H1 (cell line): ENCODE measurements at regions not wholly inside any gene's neighbourhood (a gene's known extent, or its start where the extent isn't known, plus 50 kb on each side); places are given as distances from the start of the nearest gene placed in this dataset.

ENCODE experiments used
- CTCF ChIA-PET: fragments of 300-600 bp; sonication (Branson Sonifier 250); formaldehyde crosslinking; loops from one replicate; lab custom pipeline; 2021; ENCODE audit not compliant: partially characterized antibody; lab: Charles Lee
- POLR2A ChIA-PET: fragments of 300-600 bp; sonication (Branson Sonifier 250); formaldehyde crosslinking; loops from one replicate; lab custom pipeline; 2021; ENCODE audit warnings: inconsistent platforms; ENCODE audit not compliant: partially characterized antibody; lab: Charles Lee
- DNase-seq, 2 experiments: peaks; one replicate each; pipeline versions ENCODE4 v3.0.0 to v3.0.0-alpha.2; 2010 to 2022; ENCODE audit warnings: low spot score in 2 of 2, low read depth in 1 of 2, mixed read lengths in 1 of 2
- FAIRE-seq: peaks from 2 replicates; lab custom pipeline; 2011; peaks lifted over from hg19 to GRCh38; lab: Jason Lieb, UNC
- H2AFZ ChIP-seq: 2 replicates; pipeline ENCODE4 v1.8.1; 2012; ENCODE audit warnings: low read length, inconsistent platforms
- H2AK5ac ChIP-seq: 2 replicates; pipeline ENCODE4 v1.6.1; 2013; ENCODE audit warnings: low read depth, low read length
- H2BK120ac ChIP-seq: replicated peaks from 2 replicates; pipeline ENCODE3; 2013; ENCODE audit warnings: low read depth, low read length, inconsistent platforms
- H2BK12ac ChIP-seq: 2 replicates; pipeline ENCODE4 v1.6.1; 2013; ENCODE audit warnings: low read depth, low read length
- H2BK15ac ChIP-seq: 2 replicates; pipeline ENCODE4 v1.6.1; 2013; ENCODE audit warnings: low read length
- H2BK20ac ChIP-seq: 2 replicates; pipeline ENCODE4 v1.6.1; 2013; ENCODE audit warnings: low read length
- H2BK5ac ChIP-seq: 2 replicates; pipeline ENCODE4 v1.6.1; 2013; ENCODE audit warnings: low read depth, low read length
- H3K14ac ChIP-seq: 2 replicates; pipeline ENCODE4 v1.6.1; 2013; ENCODE audit warnings: inconsistent platforms; ENCODE audit not compliant: insufficient read length
- H3K18ac ChIP-seq: 2 replicates; pipeline ENCODE4 v1.6.1; 2013; ENCODE audit warnings: low read length; ENCODE audit errors: extremely low read depth
- H3K23ac ChIP-seq: 2 replicates; pipeline ENCODE4 v1.6.1; 2013; ENCODE audit warnings: inconsistent platforms; ENCODE audit not compliant: insufficient read length
- H3K23me2 ChIP-seq: 2 replicates; pipeline ENCODE4 v1.6.1; 2013; ENCODE audit warnings: low read depth, low read length
- H3K27ac ChIP-seq: 2 replicates; pipeline ENCODE4 v1.6.1; 2011; ENCODE audit warnings: low read depth, low read length, inconsistent platforms
- H3K27me3 ChIP-seq, 4 experiments: replicated peaks in 1 of 4; 1 replicate in 1 of 4; 2 replicates in 3 of 4; pipeline versions ENCODE4 v1.6.1 to v1.8.1; 2011 to 2013; ENCODE audit warnings: low read length in 3 of 4, mild to moderate bottlenecking in 3 of 4, inconsistent platforms in 2 of 4, mixed read lengths in 2 of 4, moderate library complexity in 1 of 4; ENCODE audit not compliant: control insufficient read depth in 3 of 4, insufficient read depth in 3 of 4; ENCODE audit errors: extremely low read depth in 1 of 4
- H3K36me3 ChIP-seq, 4 experiments: 2 replicates each; pipeline versions ENCODE4 v1.6.1 to v1.8.1; 2011 to 2013; ENCODE audit warnings: mild to moderate bottlenecking in 4 of 4, low read length in 3 of 4, moderate library complexity in 2 of 4, control low read depth in 1 of 4, inconsistent platforms in 1 of 4; ENCODE audit not compliant: insufficient read depth in 4 of 4, control insufficient read depth in 2 of 4
- H3K4ac ChIP-seq: replicated peaks from 2 replicates; pipeline ENCODE3; 2013; ENCODE audit warnings: low read length, low read depth, mixed read lengths, inconsistent platforms; ENCODE audit not compliant: insufficient read length
- H3K4me1 ChIP-seq, 4 experiments: replicated peaks in 1 of 4; 1 replicate in 1 of 4; 2 replicates in 3 of 4; pipeline versions ENCODE4 v1.6.1 to v1.8.1; 2011 to 2013; ENCODE audit warnings: low read length in 3 of 4, inconsistent platforms in 2 of 4, mixed read lengths in 1 of 4; ENCODE audit not compliant: insufficient read depth in 4 of 4, control insufficient read depth in 3 of 4
- H3K4me2 ChIP-seq, 2 experiments: 2 replicates each; pipeline versions ENCODE4 v1.6.1 to v1.8.1; 2011 to 2013; ENCODE audit warnings: low read depth in 2 of 2, low read length in 2 of 2, control low read depth in 1 of 2, inconsistent platforms in 1 of 2, mild to moderate bottlenecking in 1 of 2; ENCODE audit not compliant: insufficient read depth in 1 of 2
- H3K4me3 ChIP-seq, 4 experiments: fragments of 200-600, 300-600 bp in 1 of 4; sonication (generic), shearing (Covaris generic), sonication (Bioruptor Twin) in 1 of 4; 2 replicates each; pipeline versions ENCODE4 v1.5.1 to v1.8.1; 2011 to 2016; ENCODE audit warnings: low read length in 4 of 4, low read depth in 3 of 4, control low read depth in 2 of 4, inconsistent platforms in 2 of 4, mild to moderate bottlenecking in 2 of 4, mixed read lengths in 1 of 4, moderate library complexity in 1 of 4; ENCODE audit not compliant: insufficient read depth in 2 of 4; ENCODE audit errors: extremely low read depth in 1 of 4
- H3K56ac ChIP-seq: replicated peaks from 2 replicates; pipeline ENCODE3; 2013; ENCODE audit warnings: low read depth, mild to moderate bottlenecking, mixed read lengths, low read length, inconsistent platforms; ENCODE audit not compliant: insufficient read length
- H3K79me1 ChIP-seq: 2 replicates; pipeline ENCODE4 v1.6.1; 2013; ENCODE audit warnings: low read depth, low read length, control low read depth
- H3K79me2 ChIP-seq, 2 experiments: 2 replicates each; pipeline versions ENCODE4 v1.6.1 to v1.8.1; 2012 to 2013; ENCODE audit warnings: low read length in 2 of 2, mild to moderate bottlenecking in 2 of 2, inconsistent platforms in 1 of 2; ENCODE audit not compliant: insufficient read depth in 2 of 2, control insufficient read depth in 1 of 2
- H3K9ac ChIP-seq, 4 experiments: replicated peaks in 1 of 4; 1 replicate in 1 of 4; 2 replicates in 3 of 4; pipeline versions ENCODE4 v1.6.1 to v1.8.1; 2011 to 2013; ENCODE audit warnings: low read depth in 3 of 4, low read length in 3 of 4, control low read depth in 2 of 4, mild to moderate bottlenecking in 2 of 4, moderate library complexity in 2 of 4, inconsistent platforms in 1 of 4; ENCODE audit errors: extremely low read depth in 1 of 4
- H3K9me3 ChIP-seq, 2 experiments: 2 replicates each; pipeline versions ENCODE4 v1.6.1 to v1.8.1; 2012 to 2013; ENCODE audit warnings: mild to moderate bottlenecking in 2 of 2, moderate library complexity in 2 of 2, control low read depth in 1 of 2, inconsistent platforms in 1 of 2, low read depth in 1 of 2, low read length in 1 of 2, mixed read lengths in 1 of 2; ENCODE audit not compliant: insufficient read depth in 2 of 2
- H4K20me1 ChIP-seq, 2 experiments: replicated peaks in 1 of 2; 2 replicates each; pipeline versions ENCODE3 to v1.8.1; 2011 to 2013; ENCODE audit warnings: inconsistent platforms in 2 of 2, low read length in 2 of 2, mild to moderate bottlenecking in 1 of 2; ENCODE audit not compliant: insufficient read depth in 2 of 2, control insufficient read depth in 1 of 2
- H4K5ac ChIP-seq: 2 replicates; pipeline ENCODE4 v1.6.1; 2013; ENCODE audit warnings: low read length, low read depth, mixed read lengths, inconsistent platforms; ENCODE audit not compliant: insufficient read length
- H4K8ac ChIP-seq: 2 replicates; pipeline ENCODE4 v1.8.0; 2013; ENCODE audit warnings: mild to moderate bottlenecking, moderate library complexity, low read length, inconsistent platforms; ENCODE audit not compliant: insufficient read depth; ENCODE audit errors: extremely low read depth
- H4K91ac ChIP-seq: replicated peaks from 2 replicates; pipeline ENCODE3; 2013; ENCODE audit warnings: low read length, mixed read lengths, inconsistent platforms; ENCODE audit not compliant: insufficient read length
- NANOG ChIP-seq: IDR thresholded peaks from 2 replicates; pipeline ENCODE4 v1.6.1; 2011; ENCODE audit warnings: low read length, low read depth, mild to moderate bottlenecking, inconsistent platforms; ENCODE audit not compliant: insufficient read depth, poor library complexity, severe bottlenecking
- WGBS, 2 experiments: shearing (Covaris generic) in 1 of 2; methylation state at CpG; one replicate each; pipeline versions ENCODE4 v1.1.6 to v1.1.7; 2013 to 2015; ENCODE audit warnings: low lambda C conversion rate in 2 of 2, mixed read lengths in 2 of 2, inconsistent platforms in 1 of 2, low coverage in 1 of 2, missing lambda C conversion rate in 1 of 2; ENCODE audit not compliant: insufficient replicate concordance in 2 of 2, insufficient coverage in 1 of 2, insufficient read length in 1 of 2; ENCODE audit errors: extremely low coverage in 1 of 2, missing lambda C conversion rate in 1 of 2; 5-methylcytosine and 5-hydroxymethylcytosine counted together

DNA sequence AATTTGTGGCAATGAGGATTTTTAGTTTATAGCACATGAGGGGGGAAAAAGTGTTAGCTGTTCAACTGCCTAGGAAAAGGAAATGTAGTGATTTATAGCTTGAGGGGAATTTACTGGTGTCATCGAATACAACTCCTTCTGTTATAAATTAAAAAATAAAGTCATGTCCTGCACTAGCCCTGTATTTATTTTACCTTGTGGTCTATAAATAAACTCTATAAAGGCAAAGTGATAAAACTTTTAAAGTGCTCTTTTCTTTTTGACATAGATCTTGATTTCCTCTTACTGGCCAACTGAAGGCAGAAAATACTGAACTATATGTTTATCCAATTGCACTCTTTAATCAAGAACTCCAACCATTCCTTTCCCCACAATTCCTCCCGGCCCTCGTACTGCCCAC, 672.1 kb upstream of the SLIT2 start:
- H2BK12ac ChIP-seq, result no peak overlapping the region
- no peak overlapping the region for H3K9ac ChIP-seq
- no peaks in the 10 kb centered on the region for H3K36me3 ChIP-seq
- H3K23ac ChIP-seq, result no peak overlapping the region
- CTCF ChIA-PET, result no interaction called here
- H3K23me2 ChIP-seq, result peaks cover 2% of the 10 kb centered on the region; the same call in 1 of the 2 replicates
- no peak overlapping the region for H3K27ac ChIP-seq
- no peaks in the 10 kb centered on the region for H4K20me1 ChIP-seq
- H3K79me2 ChIP-seq, result no peaks in the 10 kb centered on the region
- H4K5ac ChIP-seq, result no peak overlapping the region
- 98% methylated on average over 3 of the region's 3 CpGs; no CpG with 5 or more reads in 1 of the 2 experiments for WGBS, 2 experiments
- no peak overlapping the region for H4K91ac ChIP-seq
- H2BK15ac ChIP-seq, result no peak overlapping the region
- H3K18ac ChIP-seq, result no peak overlapping the region
- no peak overlapping the region for H3K4ac ChIP-seq
- H3K4me2 ChIP-seq, result no peak overlapping the region
- H2AFZ ChIP-seq, result no peak overlapping the region
- H3K56ac ChIP-seq, result no peak overlapping the region
- no peak overlapping the region for H2BK20ac ChIP-seq
- POLR2A ChIA-PET, result no interaction called here
- no peak overlapping the region for H3K4me3 ChIP-seq
- H4K8ac ChIP-seq, result no peak overlapping the region
- DNase-seq, result no peak
- H3K4me1 ChIP-seq, result no peaks in the 10 kb centered on the region
- no peaks in the 10 kb centered on the region for H3K79me1 ChIP-seq
- no peak overlapping the region for H2BK120ac ChIP-seq
- H3K14ac ChIP-seq, result no peak overlapping the region
- TF ChIP-seq NANOG, result no peak
- TF ChIP-seq, all 59 proteins: peak for 0
- Histone ChIP-seq H2AK5ac (no peak overlapping the region), H2BK5ac (no peak overlapping the region), H3K27me3 (no peaks in the 10 kb centered on the region), H3K9me3 (no peaks in the 10 kb centered on the region)
- no peak for FAIRE-seq
